ENCODE measurements at regions not wholly inside any gene's neighbourhood (a gene's known extent, or its start where the extent isn't known, plus 50 kb on each side); places are given as distances from the start of the nearest gene placed in this dataset.

GRCh38 chr1:63063367-63063766 is 259.0 kb upstream of the FOXD3 start:
- Histone ChIP-seq H3K9me3 (ENCODE audit: low read depth, low read length) (no peaks in the 10 kb centered on the region), H3K4me1 (ENCODE audit: insufficient read depth, low read length) (no peaks in the 10 kb centered on the region), H3K4me2 (ENCODE audit: insufficient read depth, low read length) (no peak overlapping the region), H4K20me1 (ENCODE audit: insufficient read depth, low read length) (no peaks in the 10 kb centered on the region), H3K4me3 (ENCODE audit: insufficient read depth, low read length) (no peak overlapping the region), H3K27ac (ENCODE audit: low read depth, low read length) (no peak overlapping the region), H3K27me3 (ENCODE audit: insufficient read depth, low read length) (no peaks in the 10 kb centered on the region), H3K36me3 (ENCODE audit: insufficient read depth, low read length) (no peaks in the 10 kb centered on the region), H2AFZ (ENCODE audit: low read length) (no peak overlapping the region), H3K79me2 (ENCODE audit: insufficient read depth, low read length) (no peaks in the 10 kb centered on the region)
- no peak for TF ChIP-seq CTCF (IDR thresholded peaks at IDR 0.05; ENCODE audit: extremely low read depth, low read depth, low read length)
- no peak for DNase-seq (ENCODE audit: insufficient read length, low spot score, missing footprints)

GRCh38 chr1:63064135-63064534 is 258.2 kb upstream of the FOXD3 start:
- H2AFZ ChIP-seq (ENCODE audit: low read length) = no peak overlapping the region
- DNase-seq (ENCODE audit: insufficient read length, low spot score, missing footprints) = no peak
- no peaks in the 10 kb centered on the region for H3K4me1 ChIP-seq (ENCODE audit: insufficient read depth, low read length)
- no peaks in the 10 kb centered on the region for H3K9me3 ChIP-seq (ENCODE audit: low read depth, low read length)
- H3K36me3 ChIP-seq (ENCODE audit: insufficient read depth, low read length) = no peaks in the 10 kb centered on the region
- TF ChIP-seq CTCF (IDR thresholded peaks at IDR 0.05; ENCODE audit: extremely low read depth, low read depth, low read length) = no peak
- no peak overlapping the region for H3K4me3 ChIP-seq (ENCODE audit: insufficient read depth, low read length)
- no peaks in the 10 kb centered on the region for H4K20me1 ChIP-seq (ENCODE audit: insufficient read depth, low read length)
- H3K27ac ChIP-seq (ENCODE audit: low read depth, low read length) = no peak overlapping the region
- no peak overlapping the region for H3K4me2 ChIP-seq (ENCODE audit: insufficient read depth, low read length)
- H3K79me2 ChIP-seq (ENCODE audit: insufficient read depth, low read length) = no peaks in the 10 kb centered on the region
- H3K27me3 ChIP-seq (ENCODE audit: insufficient read depth, low read length) = no peaks in the 10 kb centered on the region

GRCh38 chr1:63068626-63069025 is 253.7 kb upstream of the FOXD3 start:
- Histone ChIP-seq H2AFZ (ENCODE audit: low read length) (no peak overlapping the region), H3K4me2 (ENCODE audit: insufficient read depth, low read length) (no peak overlapping the region), H4K20me1 (ENCODE audit: insufficient read depth, low read length) (no peaks in the 10 kb centered on the region), H3K4me1 (ENCODE audit: insufficient read depth, low read length) (no peaks in the 10 kb centered on the region), H3K9me3 (ENCODE audit: low read depth, low read length) (no peaks in the 10 kb centered on the region), H3K79me2 (ENCODE audit: insufficient read depth, low read length) (no peaks in the 10 kb centered on the region), H3K27ac (ENCODE audit: low read depth, low read length) (no peak overlapping the region), H3K4me3 (ENCODE audit: insufficient read depth, low read length) (no peak overlapping the region), H3K36me3 (ENCODE audit: insufficient read depth, low read length) (no peaks in the 10 kb centered on the region), H3K27me3 (ENCODE audit: insufficient read depth, low read length) (peaks cover 21% of the 10 kb centered on the region)
- TF ChIP-seq CTCF (IDR thresholded peaks at IDR 0.05; ENCODE audit: extremely low read depth, low read depth, low read length) = no peak
- no peak for DNase-seq (ENCODE audit: insufficient read length, low spot score, missing footprints)

GRCh38 chr1:63069214-63069613 is 253.2 kb upstream of the FOXD3 start:
- TF ChIP-seq CTCF (IDR thresholded peaks at IDR 0.05; ENCODE audit: extremely low read depth, low read depth, low read length) = no peak
- no peak overlapping the region for H2AFZ ChIP-seq (ENCODE audit: low read length)
- H3K79me2 ChIP-seq (ENCODE audit: insufficient read depth, low read length) = no peaks in the 10 kb centered on the region
- DNase-seq (ENCODE audit: insufficient read length, low spot score, missing footprints) = no peak
- no peak overlapping the region for H3K27ac ChIP-seq (ENCODE audit: low read depth, low read length)
- H3K36me3 ChIP-seq (ENCODE audit: insufficient read depth, low read length) = no peaks in the 10 kb centered on the region
- H4K20me1 ChIP-seq (ENCODE audit: insufficient read depth, low read length) = no peaks in the 10 kb centered on the region
- H3K4me3 ChIP-seq (ENCODE audit: insufficient read depth, low read length) = no peak overlapping the region
- peaks cover 27% of the 10 kb centered on the region for H3K27me3 ChIP-seq (ENCODE audit: insufficient read depth, low read length)
- no peaks in the 10 kb centered on the region for H3K9me3 ChIP-seq (ENCODE audit: low read depth, low read length)
- no peaks in the 10 kb centered on the region for H3K4me1 ChIP-seq (ENCODE audit: insufficient read depth, low read length)
- no peak overlapping the region for H3K4me2 ChIP-seq (ENCODE audit: insufficient read depth, low read length)

Data from osteoblast (primary cell).